ENCODE measurements at regions not wholly inside any gene's neighbourhood (a gene's known extent, or its start where the extent isn't known, plus 50 kb on each side); places are given as distances from the start of the nearest gene placed in this dataset.
A peak's percentile ranks its signal among the peaks of the same experiment; 100 is the strongest.
"Not testable (repeated sequence)": the region's sequence is repeated elsewhere in the genome, so short reads cannot be mapped to it uniquely, and the experiment has no call there.

- TF ChIP-seq JUND (IDR thresholded peaks at IDR 0.05; ENCODE audit: low read depth): no peak
- DNase-seq (ENCODE audit: low read depth in 1 of 2, low spot score in 1 of 2): no peak
- in situ Hi-C loops (cut with HindIII; ENCODE audit: low pct_unique_long_range_greater_than_20kb, low sequenced_read_pairs): no loop called here
These were observed 318.4 kb upstream of the RIOK2 start for GRCh38 chr5:97501286-97501964.

- DNase-seq (ENCODE audit: low read depth in 1 of 2, low spot score in 1 of 2): no peak
- in situ Hi-C loops (cut with HindIII; ENCODE audit: low pct_unique_long_range_greater_than_20kb, low sequenced_read_pairs): no loop called here
- TF ChIP-seq JUND (IDR thresholded peaks at IDR 0.05; ENCODE audit: low read depth): no peak
These were observed 318.9 kb upstream of the RIOK2 start for GRCh38 chr5:97501965-97502305.

- in situ Hi-C loops (cut with HindIII; ENCODE audit: low pct_unique_long_range_greater_than_20kb, low sequenced_read_pairs): no loop called here
- no peak for TF ChIP-seq JUND (IDR thresholded peaks at IDR 0.05; ENCODE audit: low read depth)
- no peak for DNase-seq (ENCODE audit: low read depth in 1 of 2, low spot score in 1 of 2)
These were observed 325.8 kb upstream of the RIOK2 start for GRCh38 chr5:97508864-97509263.

GRCh38 chr5:97519565-97519964 is 336.5 kb upstream of the RIOK2 start:
- in situ Hi-C loops (cut with HindIII; ENCODE audit: low pct_unique_long_range_greater_than_20kb, low sequenced_read_pairs); DNase-seq (ENCODE audit: low read depth in 1 of 2, low spot score in 1 of 2): not testable (repeated sequence)

- in situ Hi-C loops (cut with HindIII; ENCODE audit: low pct_unique_long_range_greater_than_20kb, low sequenced_read_pairs): not testable (repeated sequence)
These were observed 340.3 kb upstream of the RIOK2 start for GRCh38 chr5:97523336-97523735.

GRCh38 chr5:97525780-97526179 is 342.7 kb upstream of the RIOK2 start:
- no peak for TF ChIP-seq JUND (IDR thresholded peaks at IDR 0.05; ENCODE audit: low read depth)
- DNase-seq (ENCODE audit: low read depth in 1 of 2, low spot score in 1 of 2): no peak
- in situ Hi-C loops (cut with HindIII; ENCODE audit: low pct_unique_long_range_greater_than_20kb, low sequenced_read_pairs): no loop called here

More at GRCh38 chr5:97523336-97523735, 340.3 kb upstream of the RIOK2 start:
- not testable (repeated sequence) for DNase-seq (ENCODE audit: low read depth in 1 of 2, low spot score in 1 of 2)

- DNase-seq (ENCODE audit: low read depth in 1 of 2, low spot score in 1 of 2): no peak
- no peak for TF ChIP-seq JUND (IDR thresholded peaks at IDR 0.05; ENCODE audit: low read depth)
- in situ Hi-C loops (cut with HindIII; ENCODE audit: low pct_unique_long_range_greater_than_20kb, low sequenced_read_pairs): no loop called here
These were observed 345.9 kb upstream of the RIOK2 start for GRCh38 chr5:97528941-97529340.

- no peak for DNase-seq (ENCODE audit: low read depth in 1 of 2, low spot score in 1 of 2)
- no peak for TF ChIP-seq JUND (IDR thresholded peaks at IDR 0.05; ENCODE audit: low read depth)
- in situ Hi-C loops (cut with HindIII; ENCODE audit: low pct_unique_long_range_greater_than_20kb, low sequenced_read_pairs): no loop called here
These were observed 346.4 kb upstream of the RIOK2 start for GRCh38 chr5:97529354-97529985.

GRCh38 chr5:97531549-97531948 is 348.5 kb upstream of the RIOK2 start:
- no peak for TF ChIP-seq JUND (IDR thresholded peaks at IDR 0.05; ENCODE audit: low read depth)
- no peak for DNase-seq (ENCODE audit: low read depth in 1 of 2, low spot score in 1 of 2)
- in situ Hi-C loops (cut with HindIII; ENCODE audit: low pct_unique_long_range_greater_than_20kb, low sequenced_read_pairs): no loop called here

- DNase-seq (ENCODE audit: low read depth in 1 of 2, low spot score in 1 of 2): peak; percentile 53 to 83
- TF ChIP-seq JUND (IDR thresholded peaks at IDR 0.05; ENCODE audit: low read depth): no peak
- in situ Hi-C loops (cut with HindIII; ENCODE audit: low pct_unique_long_range_greater_than_20kb, low sequenced_read_pairs): no loop called here
These were observed 351.1 kb upstream of the RIOK2 start for GRCh38 chr5:97534166-97534565.

- no peak for DNase-seq (ENCODE audit: low read depth in 1 of 2, low spot score in 1 of 2)
- in situ Hi-C loops (cut with HindIII; ENCODE audit: low pct_unique_long_range_greater_than_20kb, low sequenced_read_pairs): no loop called here
- TF ChIP-seq JUND (IDR thresholded peaks at IDR 0.05; ENCODE audit: low read depth): no peak
These were observed 353.6 kb upstream of the RIOK2 start for GRCh38 chr5:97536683-97537082.

- in situ Hi-C loops (cut with HindIII; ENCODE audit: low pct_unique_long_range_greater_than_20kb, low sequenced_read_pairs): no loop called here
- no peak for TF ChIP-seq JUND (IDR thresholded peaks at IDR 0.05; ENCODE audit: low read depth)
- DNase-seq (ENCODE audit: low read depth in 1 of 2, low spot score in 1 of 2): no peak
These were observed 355.9 kb upstream of the RIOK2 start for GRCh38 chr5:97538912-97539311.

- TF ChIP-seq JUND (IDR thresholded peaks at IDR 0.05; ENCODE audit: low read depth): no peak
- in situ Hi-C loops (cut with HindIII; ENCODE audit: low pct_unique_long_range_greater_than_20kb, low sequenced_read_pairs): no loop called here
- no peak for DNase-seq (ENCODE audit: low read depth in 1 of 2, low spot score in 1 of 2)
These were observed 358.8 kb upstream of the RIOK2 start for GRCh38 chr5:97541864-97542263.

- in situ Hi-C loops (cut with HindIII; ENCODE audit: low pct_unique_long_range_greater_than_20kb, low sequenced_read_pairs): no loop called here
- DNase-seq (ENCODE audit: low read depth in 1 of 2, low spot score in 1 of 2): no peak
- TF ChIP-seq JUND (IDR thresholded peaks at IDR 0.05; ENCODE audit: low read depth): no peak
These were observed 359.4 kb upstream of the RIOK2 start for GRCh38 chr5:97542469-97542868.

All from T47D (cell line).